ENCODE measurements at regions not wholly inside any gene's neighbourhood (a gene's known extent, or its start where the extent isn't known, plus 50 kb on each side); places are given as distances from the start of the nearest gene placed in this dataset.

- intact Hi-C loops (cut with micrococcal nuclease): no loop called here
- no peaks in the 10 kb centered on the region for H3K79me2 ChIP-seq (ENCODE audit: insufficient read depth, low read length)
- DNase-seq (ENCODE audit: low read depth, low spot score) (peak; percentile 18), ATAC-seq (peak; percentile 95)
- no peaks in the 10 kb centered on the region for H3K9me3 ChIP-seq (ENCODE audit: control insufficient read depth in 1 of 2, insufficient read depth in 1 of 2, low read depth in 1 of 2, low read length in 2 of 2)
- peak overlapping the region; percentile 64 to 65 for H3K4me3 ChIP-seq (replicated peaks in 1 of 2; ENCODE audit: low read depth in 1 of 2, low read length in 2 of 2)
- peak; percentile 68 for TF ChIP-seq POLR2AphosphoS5 (IDR thresholded peaks at IDR 0.05; ENCODE audit: low read depth, low read length)
- TF ChIP-seq ELF1 (IDR thresholded peaks at IDR 0.05; ENCODE audit: borderline replicate concordance, low read depth): peak; percentile 40; the same call in 1 of the 2 replicates
- TF ChIP-seq SRF (IDR thresholded peaks at IDR 0.05; ENCODE audit: low read depth): no peak
- 0 out of 2 replicates have a peak, but pooled peaks have one; percentile 15 for TF ChIP-seq MAX (IDR thresholded peaks at IDR 0.05)
- BruUV-seq (replicated peaks): TSS peak; percentile 86
- no peaks in the 10 kb centered on the region for H4K20me1 ChIP-seq (ENCODE audit: insufficient read depth)
- 0 out of 4 replicates have a peak, but pooled peaks cover 0 to 3% of the 10 kb centered on the region in 2 experiments for H3K4me1 ChIP-seq (ENCODE audit: control insufficient read depth in 1 of 2, insufficient read depth in 2 of 2, low read length in 2 of 2)
- H2AFZ ChIP-seq (ENCODE audit: low read depth, low read length, poor library complexity, severe bottlenecking): peak overlapping the region; percentile 65
- ChIA-PET CTCF (no interaction called here), POLR2A (no interaction called here), RAD21 (ENCODE audit: low non-redundant PET in 1 of 2, low total read pairs in 2 of 2, uncharacterized antibody in 2 of 2, unreplicated experiment in 2 of 2) (no interaction called here)
- peak overlapping the region; percentile 59 for H3K4me2 ChIP-seq (ENCODE audit: low read length)
- H3K36me3 ChIP-seq (ENCODE audit: control insufficient read depth in 1 of 2, insufficient read depth in 2 of 2, low read length in 2 of 2): no peaks in the 10 kb centered on the region
- peak overlapping the region; percentile 41; the same call in 1 of the 2 replicates for H3K27ac ChIP-seq (ENCODE audit: low read depth, low read length)
- peak overlapping the region; percentile 60 for H3K9ac ChIP-seq (ENCODE audit: low read length)
- no peaks in the 10 kb centered on the region for H3K27me3 ChIP-seq (ENCODE audit: insufficient read depth, low read length)
- H3K9me2 ChIP-seq (ENCODE audit: insufficient read depth): no peaks in the 10 kb centered on the region
Measured at GRCh38 chr6:77368660-77369313, 94.5 kb downstream of the HTR1B start.

GRCh38 chr6:77366798-77367197, 96.5 kb downstream of the HTR1B start:
- POLR2A ChIA-PET: no interaction called here
- H2AFZ ChIP-seq (ENCODE audit: low read depth, low read length, poor library complexity, severe bottlenecking): no peak overlapping the region
- H3K36me3 ChIP-seq (ENCODE audit: control insufficient read depth in 1 of 2, insufficient read depth in 2 of 2, low read length in 2 of 2): no peaks in the 10 kb centered on the region
- no peak overlapping the region for H3K27ac ChIP-seq (ENCODE audit: low read depth, low read length)
- DNase-seq (ENCODE audit: low read depth, low spot score) (no peak), ATAC-seq (no peak)
- H3K4me3 ChIP-seq (replicated peaks in 1 of 2; ENCODE audit: low read depth in 1 of 2, low read length in 2 of 2): no peak overlapping the region
- RAD21 ChIA-PET (ENCODE audit: low non-redundant PET in 1 of 2, low total read pairs in 2 of 2, uncharacterized antibody in 2 of 2, unreplicated experiment in 2 of 2): no interaction called here
- H4K20me1 ChIP-seq (ENCODE audit: insufficient read depth): no peaks in the 10 kb centered on the region
- no peak overlapping the region for H3K9ac ChIP-seq (ENCODE audit: low read length)
- no peaks in the 10 kb centered on the region for H3K9me2 ChIP-seq (ENCODE audit: insufficient read depth)
- no TSS peak for BruUV-seq (replicated peaks)
- H3K9me3 ChIP-seq (ENCODE audit: control insufficient read depth in 1 of 2, insufficient read depth in 1 of 2, low read depth in 1 of 2, low read length in 2 of 2): peaks cover 0 to 6% of the 10 kb centered on the region in 2 experiments; a peak in 1 of 4 replicates
- H3K79me2 ChIP-seq (ENCODE audit: insufficient read depth, low read length): no peaks in the 10 kb centered on the region
- no peaks in the 10 kb centered on the region for H3K27me3 ChIP-seq (ENCODE audit: insufficient read depth, low read length)
- CTCF ChIA-PET: no interaction called here
- 0 out of 4 replicates have a peak, but pooled peaks cover 0 to 3% of the 10 kb centered on the region in 2 experiments for H3K4me1 ChIP-seq (ENCODE audit: control insufficient read depth in 1 of 2, insufficient read depth in 2 of 2, low read length in 2 of 2)
- H3K4me2 ChIP-seq (ENCODE audit: low read length): no peak overlapping the region
- intact Hi-C loops (cut with micrococcal nuclease): no loop called here
- TF ChIP-seq ZBTB33 (IDR thresholded peaks at IDR 0.05; ENCODE audit: extremely low read depth, insufficient replicate concordance, low read length): no peak
- TF ChIP-seq ELF1 (IDR thresholded peaks at IDR 0.05; ENCODE audit: borderline replicate concordance, low read depth): no peak
- no peak for TF ChIP-seq SIN3A (IDR thresholded peaks at IDR 0.05; ENCODE audit: low read depth)
- TF ChIP-seq EGR1 (IDR thresholded peaks at IDR 0.05; ENCODE audit: low read depth): no peak
- TF ChIP-seq POLR2AphosphoS5 (IDR thresholded peaks at IDR 0.05; ENCODE audit: low read depth, low read length): no peak
- no peak for TF ChIP-seq ZNF274 (IDR thresholded peaks at IDR 0.05; ENCODE audit: low read depth, low read length)
- no peak for TF ChIP-seq FOSL1 (IDR thresholded peaks at IDR 0.05; ENCODE audit: low read depth)
- no peak for TF ChIP-seq YY1 (IDR thresholded peaks at IDR 0.05; ENCODE audit: extremely low read depth, insufficient replicate concordance, low read depth, low read length)
- no peak for TF ChIP-seq RAD21 (IDR thresholded peaks at IDR 0.05; ENCODE audit: low read depth)
- TF ChIP-seq MAX (IDR thresholded peaks at IDR 0.05): no peak
- no peak for TF ChIP-seq JUND (IDR thresholded peaks at IDR 0.05)
- TF ChIP-seq CTCF (IDR thresholded peaks at IDR 0.05 in 2 of 3, conservative IDR thresholded peaks at IDR 0.05 in 1 of 3; ENCODE audit: borderline replicate concordance in 1 of 3, insufficient read depth in 1 of 3, low read depth in 2 of 3, low read length in 2 of 3): no peak
- no peak for TF ChIP-seq POLR2A (IDR thresholded peaks at IDR 0.05; ENCODE audit: borderline replicate concordance, extremely low read depth, insufficient read depth, insufficient read length)
- TF ChIP-seq TCF7L2 (IDR thresholded peaks at IDR 0.05; ENCODE audit: borderline replicate concordance, extremely low read depth, insufficient read depth, insufficient read length): no peak
- TF ChIP-seq CBX3 (IDR thresholded peaks at IDR 0.05; ENCODE audit: low read depth): no peak
